ENCODE measurements at regions not wholly inside any gene's neighbourhood (a gene's known extent, or its start where the extent isn't known, plus 50 kb on each side); places are given as distances from the start of the nearest gene placed in this dataset.
"Not testable (repeated sequence)": the region's sequence is repeated elsewhere in the genome, so short reads cannot be mapped to it uniquely, and the experiment has no call there.

DNA sequence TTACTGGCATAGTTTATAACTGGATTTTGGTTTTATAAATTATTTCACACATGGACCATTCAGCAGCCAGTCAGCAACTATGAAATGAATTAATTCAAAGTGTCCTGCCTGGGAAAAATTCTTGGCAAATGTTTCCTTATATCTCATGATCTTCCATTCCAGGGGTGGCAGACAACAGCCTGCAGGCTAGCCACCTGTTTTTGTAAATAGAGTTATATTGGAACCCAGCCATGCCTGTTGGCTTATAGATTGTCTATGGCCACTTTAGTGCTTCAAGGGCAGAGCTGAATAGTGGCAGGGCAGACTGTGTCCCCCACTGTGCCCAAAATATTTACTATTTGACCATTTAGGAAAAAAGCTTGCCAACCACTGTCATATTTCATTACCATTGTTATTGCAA is 613.7 kb downstream of the TMEM114 start:
- DNase-seq (ENCODE audit: low read depth) = no peak

DNA sequence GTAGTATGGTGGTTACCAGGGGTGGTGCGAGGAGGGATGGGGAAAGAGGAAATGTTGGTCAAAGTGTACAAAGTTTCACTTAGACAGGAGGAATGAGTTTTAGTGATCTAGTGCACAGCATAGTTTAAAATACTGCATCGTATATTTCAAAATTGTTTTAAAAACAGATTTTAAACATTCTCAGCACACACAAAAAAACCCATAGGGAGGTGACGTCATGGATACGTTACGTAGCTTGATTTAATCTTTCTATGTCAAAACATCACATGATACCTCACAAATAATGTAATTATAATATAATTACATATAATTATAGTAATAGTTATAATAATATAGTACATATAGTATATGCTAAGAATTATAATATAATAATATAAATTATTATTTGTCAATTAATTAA is 614.2 kb downstream of the TMEM114 start:
- DNase-seq (ENCODE audit: low read depth) = no peak

DNA sequence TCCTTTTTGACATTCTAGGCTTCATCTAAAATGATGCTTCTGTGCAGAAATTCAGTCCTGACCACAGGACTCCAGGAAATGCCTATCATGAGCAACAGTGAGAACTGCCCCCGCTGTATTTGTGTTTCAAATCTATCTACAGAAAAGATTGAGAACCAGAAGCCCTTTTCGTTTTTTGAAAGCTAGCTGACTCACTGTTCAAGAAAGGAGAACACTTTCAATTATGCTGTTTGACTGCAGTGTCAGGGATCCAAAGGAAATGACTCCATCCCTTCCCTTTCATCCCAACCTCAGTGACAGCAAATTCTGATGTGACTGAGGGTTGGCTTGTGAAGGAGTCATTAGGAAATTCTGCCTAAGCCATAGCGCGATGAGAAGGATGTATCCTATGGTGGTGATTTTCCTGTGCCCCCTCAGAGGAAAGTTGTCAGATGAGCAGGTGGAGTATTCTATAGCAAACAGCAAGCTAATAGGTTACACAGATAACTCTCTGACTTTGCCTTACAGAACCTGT is 622.3 kb downstream of the TMEM114 start:
- peak; percentile 91 for DNase-seq (ENCODE audit: low read depth)

DNA sequence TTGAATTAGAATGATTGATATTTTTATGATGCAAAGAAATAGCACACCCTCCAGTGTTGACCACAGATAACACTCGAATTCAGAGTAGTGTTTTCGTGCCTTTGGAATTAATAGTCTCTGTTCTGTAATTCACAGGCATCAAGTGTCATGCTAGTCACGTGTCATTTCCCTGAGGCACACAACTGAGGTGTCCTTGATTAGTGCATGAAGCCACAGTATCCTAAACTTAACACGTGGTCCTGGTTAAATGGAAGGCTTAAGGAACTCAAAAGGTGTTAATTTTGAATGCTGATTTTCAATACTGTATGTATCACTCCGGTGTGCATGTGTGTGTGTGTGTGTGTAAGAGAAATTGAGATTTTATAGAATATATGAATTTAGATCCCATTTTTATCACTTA is 625.6 kb downstream of the TMEM114 start:
- DNase-seq (ENCODE audit: low read depth) = no peak

DNA sequence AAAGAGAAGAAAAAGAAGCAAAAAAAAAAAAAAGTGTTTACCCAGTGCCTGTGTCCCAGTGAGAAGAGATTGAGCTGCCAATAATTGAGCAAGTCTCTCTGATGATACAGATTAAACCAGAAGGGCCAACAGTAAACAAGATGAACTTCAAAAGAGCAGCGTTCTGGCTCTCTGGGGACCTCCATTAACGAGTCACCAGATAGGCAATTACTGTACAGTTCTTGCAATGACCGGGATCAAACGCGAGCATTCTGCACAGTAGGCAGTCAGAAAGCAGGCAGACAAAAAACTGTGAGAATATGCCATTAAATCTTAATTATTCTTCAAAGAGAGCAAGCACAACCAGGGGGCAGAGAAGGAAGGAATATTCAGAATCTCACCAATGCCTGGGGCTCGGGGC is 626.1 kb downstream of the TMEM114 start:
- no peak for DNase-seq (ENCODE audit: low read depth)

DNA sequence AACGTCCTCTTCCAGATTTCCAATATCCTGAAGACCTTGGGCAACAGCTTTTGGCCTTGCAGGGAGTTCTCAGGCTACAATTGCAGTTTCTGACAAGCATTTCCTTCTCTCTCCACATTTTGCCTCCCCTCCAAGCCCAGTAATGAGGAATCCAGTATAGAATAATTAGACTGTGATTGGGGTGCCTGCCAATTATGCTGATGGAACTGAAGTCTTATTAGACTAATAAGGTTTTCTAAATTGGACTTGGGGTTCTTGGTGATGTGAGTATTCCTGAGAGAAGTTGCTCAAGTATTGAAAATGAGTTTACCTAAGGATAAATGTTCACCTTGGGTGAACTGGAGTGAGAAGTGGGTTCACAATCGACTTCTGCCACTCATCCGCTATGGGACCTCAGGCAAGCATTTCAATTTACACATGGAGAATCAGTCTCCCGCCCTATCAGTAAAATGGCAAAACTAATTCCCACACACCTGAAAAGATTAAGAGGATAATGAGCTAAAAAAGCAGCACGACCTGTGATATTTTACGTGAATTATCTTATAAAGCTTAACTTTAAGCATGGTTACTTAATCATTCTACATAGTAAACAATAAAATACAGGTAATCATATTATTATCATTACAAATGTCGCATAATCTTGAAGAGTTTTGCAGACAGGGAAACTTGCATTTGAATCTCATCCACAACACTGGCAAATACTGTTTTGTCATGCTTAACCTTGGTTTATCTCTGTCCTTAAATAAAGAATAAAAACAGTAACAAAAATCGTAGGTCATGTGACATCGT is 628.0 kb downstream of the TMEM114 start:
- DNase-seq (ENCODE audit: low read depth) = no peak

DNA sequence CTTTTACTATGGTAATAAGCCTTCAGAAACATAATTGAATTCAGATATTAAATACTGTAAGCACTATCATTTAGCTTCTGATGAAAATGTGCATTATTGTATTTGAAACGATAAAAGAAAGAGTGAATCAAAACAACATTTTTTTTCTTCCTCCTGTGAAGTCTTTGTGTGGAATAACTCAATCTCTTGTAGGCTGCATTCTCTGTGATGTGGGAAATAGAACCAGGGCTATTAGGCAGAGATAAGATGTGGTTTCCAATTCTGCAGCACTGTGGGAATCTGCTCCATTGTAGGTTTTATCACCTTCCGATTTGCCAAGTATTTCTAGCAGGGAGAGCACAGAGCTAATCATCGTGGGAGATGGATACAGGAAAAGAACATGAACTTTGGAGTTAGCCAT is 624.5 kb downstream of the RBFOX1 start:
- DNase-seq (ENCODE audit: low read depth) = no peak

DNA sequence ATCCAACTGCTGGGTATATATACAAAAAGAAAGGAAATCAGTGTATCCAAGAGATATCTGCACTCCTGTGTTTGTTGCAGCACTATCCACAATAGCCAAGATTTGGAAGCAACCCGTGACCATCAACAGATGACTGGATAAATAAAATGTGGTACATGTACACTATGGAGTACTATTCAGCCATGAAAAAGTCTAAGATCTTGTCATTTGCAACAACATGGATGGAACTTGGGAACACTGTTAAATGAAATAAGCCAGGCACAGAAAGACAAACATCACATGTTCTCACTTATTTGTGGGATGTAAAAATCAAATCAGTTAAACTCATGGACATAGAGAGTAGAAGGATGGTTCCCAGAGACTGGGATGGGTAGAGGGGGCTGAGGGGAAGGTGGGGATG is 620.7 kb downstream of the RBFOX1 start:
- DNase-seq (ENCODE audit: low read depth) = no peak

DNA sequence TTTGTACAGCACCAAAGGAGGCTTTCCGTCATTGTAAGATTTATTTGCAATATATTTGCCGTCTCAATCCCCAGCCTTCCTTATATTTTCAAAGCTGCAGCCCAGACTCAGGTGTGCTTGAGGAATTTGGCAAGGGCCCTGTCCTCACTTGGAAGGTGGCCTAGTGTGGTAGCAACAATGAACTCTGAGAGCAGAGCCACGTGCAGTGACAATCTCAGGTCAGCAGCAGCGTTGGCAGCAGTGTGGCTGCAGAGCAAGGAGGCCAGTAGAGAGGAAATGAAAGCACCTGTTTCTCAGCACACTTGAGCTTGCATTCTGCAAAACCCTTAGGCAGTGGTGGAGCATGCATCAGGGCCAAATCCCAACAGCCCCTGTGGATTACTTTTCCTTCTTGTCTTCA is 613.5 kb downstream of the RBFOX1 start:
- DNase-seq (ENCODE audit: low read depth) = no peak

DNA sequence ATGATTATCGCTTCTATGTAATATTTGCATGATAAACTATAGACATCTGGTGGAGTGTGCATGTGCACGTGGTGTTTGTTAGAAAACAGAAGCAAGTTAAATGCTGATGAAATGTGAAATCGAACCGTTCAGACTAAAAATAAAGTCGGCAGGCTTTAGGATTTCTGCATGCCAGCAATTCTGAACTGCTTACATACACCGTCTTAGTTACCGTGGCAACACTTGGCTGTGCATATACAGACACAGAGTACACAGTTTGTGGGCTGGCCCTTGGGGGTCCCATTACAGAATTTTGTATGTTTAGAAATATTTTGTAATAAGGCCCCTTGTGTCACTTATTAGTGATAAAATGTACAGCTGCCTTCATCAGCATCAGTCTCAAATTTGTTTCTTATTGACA is 605.5 kb downstream of the RBFOX1 start:
- no peak for DNase-seq (ENCODE audit: low read depth)

DNA sequence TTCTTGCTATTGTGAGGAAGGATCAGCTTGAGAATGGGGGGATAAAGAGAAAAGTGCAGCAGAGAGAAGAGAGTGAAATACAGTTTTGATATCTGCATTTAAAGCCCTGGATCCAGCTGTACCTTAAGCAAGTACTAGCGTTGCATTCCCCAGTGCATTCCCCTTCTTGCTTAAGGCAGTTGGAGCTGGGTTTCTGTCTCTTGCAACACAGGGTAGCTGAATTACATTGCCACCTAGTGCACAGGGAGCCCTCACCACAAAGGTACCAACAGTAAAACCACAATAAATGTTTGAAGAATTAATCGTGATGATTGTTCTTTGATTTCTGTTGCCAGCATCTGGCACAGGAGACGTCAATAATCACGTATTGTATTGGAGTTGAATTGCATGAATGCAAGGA is 588.7 kb downstream of the RBFOX1 start:
- peak; percentile 26 for DNase-seq (ENCODE audit: low read depth)

DNA sequence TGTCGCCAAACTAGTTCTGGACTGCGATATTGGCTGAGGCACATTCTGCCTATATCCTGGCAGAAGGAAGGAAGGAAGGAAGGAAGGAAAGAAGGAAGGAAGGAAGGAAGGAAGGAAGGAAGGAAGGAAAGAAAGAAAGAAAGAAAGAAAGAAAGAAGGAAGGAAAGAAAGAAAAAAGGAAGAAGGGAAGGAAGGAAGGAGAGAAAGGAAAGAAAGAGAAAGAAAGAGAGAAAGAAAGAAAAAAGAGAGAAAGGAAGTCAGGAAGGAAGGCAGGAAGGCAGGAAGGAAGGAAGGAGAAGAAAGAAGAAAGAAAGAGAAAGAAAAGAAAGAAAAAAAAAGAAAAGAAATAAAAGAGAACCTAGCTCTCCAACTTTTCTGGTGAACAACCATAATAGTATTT is 587.1 kb downstream of the RBFOX1 start:
- DNase-seq (ENCODE audit: low read depth) = no peak

DNA sequence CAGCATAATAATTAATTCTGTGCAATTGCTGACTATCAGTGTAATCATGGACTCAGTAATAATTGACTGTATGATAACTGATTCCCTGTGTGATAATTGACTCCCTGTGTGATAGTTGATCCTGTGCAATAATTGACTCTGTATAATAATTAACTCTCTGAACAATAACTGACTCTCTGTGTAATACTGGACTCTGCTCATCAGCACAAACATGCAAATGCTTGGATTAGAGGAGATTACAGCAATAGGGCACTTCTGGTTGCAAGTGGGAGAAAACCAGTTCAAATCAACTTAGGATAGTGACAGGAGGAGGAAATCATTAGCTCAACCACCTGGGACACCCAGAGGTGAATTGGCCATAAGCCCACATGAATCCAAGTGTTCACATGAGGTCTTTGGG is 582.1 kb downstream of the RBFOX1 start:
- DNase-seq (ENCODE audit: low read depth) = no peak

DNA sequence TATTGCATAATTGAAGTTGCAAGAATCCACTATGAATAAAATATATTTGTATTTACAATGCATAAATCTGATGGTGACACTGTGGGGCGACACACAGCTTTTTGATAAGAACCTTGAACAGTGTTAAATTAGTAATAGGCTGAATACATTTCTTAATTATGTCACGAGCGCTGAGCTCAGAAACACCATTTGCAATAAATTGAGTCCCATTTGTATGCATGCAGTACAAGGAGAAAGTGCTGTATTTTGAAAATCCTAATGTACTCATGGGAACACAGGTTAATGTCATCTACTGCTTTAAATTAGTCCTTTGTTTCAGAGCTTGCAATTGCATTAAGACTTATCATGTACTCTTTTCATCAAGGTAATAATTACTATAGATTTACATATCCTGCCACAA is 579.5 kb downstream of the RBFOX1 start:
- DNase-seq (ENCODE audit: low read depth) = no peak

DNA sequence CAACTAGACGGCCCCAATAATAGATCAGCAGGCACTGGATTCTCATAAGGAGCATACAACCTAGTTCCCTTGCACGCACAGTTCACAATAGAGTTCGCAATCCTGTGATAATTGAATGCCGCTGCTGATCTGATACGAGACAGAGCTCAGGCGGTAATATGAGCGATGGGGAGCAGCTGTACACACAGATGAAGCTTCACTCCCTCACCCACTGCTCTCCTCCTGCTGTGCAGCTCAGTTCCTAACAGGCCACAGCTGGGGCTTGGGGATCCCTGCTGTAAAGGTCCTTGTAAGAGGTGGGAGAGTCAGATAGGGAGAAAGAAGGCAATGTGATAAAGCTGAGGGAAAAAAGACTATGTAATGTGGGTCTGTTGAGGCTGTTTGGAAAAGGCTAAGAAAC is 577.5 kb downstream of the RBFOX1 start:
- DNase-seq (ENCODE audit: low read depth) = no peak

DNA sequence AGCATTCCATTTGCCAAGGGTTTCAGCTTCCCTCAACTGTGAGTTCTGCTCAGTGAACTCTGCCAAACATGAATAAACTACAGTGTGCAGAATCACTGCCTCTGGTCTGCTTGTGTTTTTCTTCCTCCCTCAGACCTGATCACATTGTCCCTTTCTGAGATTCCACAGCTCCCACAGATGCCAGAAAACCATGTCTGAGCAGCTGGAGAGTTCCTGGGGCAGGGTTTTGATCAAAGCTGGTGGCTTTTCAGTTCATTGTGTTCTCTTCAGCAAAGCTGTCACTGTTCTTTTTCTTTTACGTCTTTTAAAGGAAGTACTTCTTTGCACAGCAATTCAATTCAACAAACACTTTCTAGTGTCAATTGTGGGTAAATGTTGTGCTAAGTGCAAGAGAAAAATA is 555.8 kb downstream of the RBFOX1 start:
- DNase-seq (ENCODE audit: low read depth) = no peak

DNA sequence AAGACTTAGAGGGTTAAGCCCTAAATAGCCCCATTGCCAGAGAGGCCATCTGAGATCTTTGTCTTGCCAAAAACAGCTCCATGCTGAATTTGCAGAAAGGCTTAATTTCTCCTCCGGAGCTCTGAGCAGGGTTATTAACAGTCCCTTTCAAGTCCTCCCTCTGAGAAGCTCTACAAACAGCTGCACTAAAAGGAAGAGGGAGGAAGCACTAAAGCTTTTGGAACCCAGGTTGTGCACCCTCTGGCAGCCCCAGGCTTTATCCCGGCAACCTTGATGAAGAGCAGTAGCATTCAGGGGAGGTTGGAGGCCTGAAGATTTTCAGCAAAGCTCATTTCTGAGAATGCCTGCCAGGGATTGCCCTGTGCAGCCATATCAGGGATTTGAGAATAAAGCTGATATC is 554.7 kb downstream of the RBFOX1 start:
- no peak for DNase-seq (ENCODE audit: low read depth)

DNA sequence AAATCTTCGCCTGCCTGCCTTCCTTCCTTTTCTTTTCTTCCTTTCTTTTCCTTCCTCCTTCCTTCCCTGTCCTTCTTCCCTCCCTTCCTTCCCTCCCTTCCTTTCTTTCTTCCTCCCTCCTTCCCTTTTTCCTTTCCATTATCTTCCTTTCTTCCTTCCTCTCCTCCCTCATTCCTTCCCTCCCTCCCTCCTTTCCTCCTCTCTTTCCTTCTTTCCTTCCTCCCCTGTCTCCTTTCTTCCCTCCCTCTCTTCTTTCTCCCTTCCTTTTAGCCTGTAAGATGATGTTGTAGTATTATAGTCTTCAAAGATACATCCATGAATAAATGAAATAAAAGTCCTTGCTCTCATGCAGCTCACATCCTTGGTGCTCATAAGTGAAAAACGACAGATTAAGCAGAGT is 539.3 kb downstream of the RBFOX1 start:
- DNase-seq (ENCODE audit: low read depth) = no peak

DNA sequence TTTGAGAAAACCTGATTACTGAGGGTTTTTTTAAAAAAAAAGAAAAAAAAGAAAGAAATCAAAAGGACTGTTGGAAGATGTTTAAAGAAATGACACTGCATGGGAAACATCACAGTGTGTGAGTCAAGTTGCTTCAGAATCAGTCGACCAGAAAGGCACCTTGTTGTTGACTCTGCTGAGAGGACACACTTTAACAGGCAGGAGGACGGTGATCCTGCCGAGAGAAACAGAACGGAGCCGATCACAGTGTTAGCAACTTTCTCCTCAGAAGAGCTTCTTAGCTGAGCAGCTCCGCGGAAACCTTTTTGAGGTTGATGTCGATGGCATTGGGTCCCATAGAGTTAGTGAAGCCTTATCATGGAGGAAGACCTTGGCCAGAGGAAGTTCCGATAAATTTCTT is 538.7 kb downstream of the RBFOX1 start:
- DNase-seq (ENCODE audit: low read depth) = no peak

DNA sequence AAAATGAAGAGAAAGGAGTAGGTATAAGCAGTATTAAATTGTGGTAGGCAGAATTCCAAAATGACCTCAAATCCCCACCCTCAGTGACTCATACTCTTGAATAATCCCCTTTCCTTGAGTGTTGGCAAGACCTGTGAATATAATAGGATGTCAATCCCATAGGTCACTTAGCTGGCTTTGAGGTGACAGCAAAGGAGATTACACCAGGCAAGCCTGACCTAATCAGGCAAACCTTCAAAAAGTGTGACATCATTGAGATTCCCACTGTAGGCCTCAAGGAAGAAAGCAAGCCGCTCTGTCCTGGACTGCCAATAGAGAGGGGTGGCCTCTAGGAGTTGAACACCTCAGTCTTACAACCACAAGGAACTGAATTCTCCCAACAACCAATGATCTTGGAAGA is 535.2 kb downstream of the RBFOX1 start:
- peak; percentile 67 for DNase-seq (ENCODE audit: low read depth)

DNA sequence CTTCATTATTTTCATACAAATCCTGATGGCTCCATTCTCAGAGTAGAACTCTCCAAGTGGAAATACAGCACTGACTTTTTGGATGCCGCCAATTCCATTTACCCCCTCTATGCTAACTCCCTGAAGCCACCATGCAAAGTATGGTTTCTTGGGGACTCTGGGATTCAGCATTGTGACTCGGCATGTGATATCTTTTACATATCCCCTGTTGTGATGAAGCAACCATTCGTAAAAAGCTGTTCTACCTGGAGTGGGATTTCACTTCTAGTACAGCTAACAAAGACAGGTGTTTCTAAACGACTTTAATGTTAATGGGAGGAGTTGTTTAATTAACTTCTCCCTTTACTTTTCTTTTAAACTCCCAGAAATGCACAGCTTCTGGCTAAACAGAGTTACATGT is 533.5 kb downstream of the RBFOX1 start:
- DNase-seq (ENCODE audit: low read depth) = no peak

DNA sequence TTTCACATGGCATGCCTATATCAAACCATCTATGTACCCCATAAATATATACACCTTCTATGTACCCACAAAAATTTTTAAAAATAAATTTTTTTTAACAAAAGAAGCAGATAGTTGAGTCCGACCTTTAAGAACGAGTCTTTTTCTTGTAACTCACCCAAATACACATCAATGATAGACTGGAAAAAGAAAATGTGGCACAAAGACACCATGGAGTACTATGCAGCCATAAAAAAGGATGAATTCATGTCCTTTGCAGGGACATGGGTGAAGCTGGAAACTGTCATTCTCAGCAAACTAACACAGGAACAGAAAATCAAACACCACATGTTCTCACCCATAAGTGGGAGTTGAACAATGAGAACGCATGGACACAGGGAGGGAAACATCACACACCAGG is 532.7 kb downstream of the RBFOX1 start:
- DNase-seq (ENCODE audit: low read depth) = not testable (repeated sequence)

DNA sequence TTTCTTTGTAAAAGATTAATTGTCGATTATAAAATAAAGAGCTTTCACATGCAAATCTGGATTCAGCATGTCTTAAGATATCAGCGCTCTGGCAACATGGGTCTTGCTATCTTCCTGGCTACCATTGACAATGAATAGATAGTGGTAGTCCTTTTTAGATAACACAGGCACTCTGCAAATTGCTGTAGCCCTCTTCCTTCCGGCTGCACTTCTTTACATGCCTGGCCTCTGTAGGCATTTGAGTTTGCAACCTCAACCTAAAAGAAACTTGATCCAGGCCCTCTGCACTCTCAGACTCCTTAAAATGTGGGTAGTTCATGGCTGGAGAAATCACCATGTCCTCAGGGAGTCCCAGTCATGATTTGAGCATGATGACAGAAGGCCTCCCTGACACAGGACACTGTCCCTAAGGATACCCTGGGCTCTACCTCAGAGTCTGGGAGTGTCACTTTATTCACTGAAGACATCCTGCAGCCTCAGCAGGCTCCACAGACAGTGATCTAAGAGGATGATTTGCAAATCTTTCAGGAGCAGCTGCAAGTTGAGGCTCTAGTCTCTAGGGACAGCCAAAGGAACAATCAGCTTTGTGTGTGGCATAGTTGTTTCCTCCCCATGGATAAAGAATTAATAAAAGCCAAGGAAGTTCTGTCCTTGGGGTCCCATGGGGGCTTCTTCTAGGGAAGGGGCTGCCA is 529.4 kb downstream of the RBFOX1 start:
- no peak for DNase-seq (ENCODE audit: low read depth)
